Stimulated activated naive CD8-positive, alpha-beta T cell treated with anti-CD3 and anti-CD28 coated beads, Interleukin-15, amount 100 ng/mL, for 72 hours (primary cell): ENCODE measurements at regions not wholly inside any gene's neighbourhood (a gene's known extent, or its start where the extent isn't known, plus 50 kb on each side); places are given as distances from the start of the nearest gene placed in this dataset.
"Not testable (repeated sequence)": the region's sequence is repeated elsewhere in the genome, so short reads cannot be mapped to it uniquely, and the experiment has no call there.

ENCODE experiments used
- ATAC-seq: fragments of 150-1000 bp; cut with Tn5 transposase; 2 replicates; pipeline ENCODE4 v1.10.0; 2021; ENCODE audit warnings: mild to moderate bottlenecking, moderate library complexity
- DNase-seq, 2 donors: peaks; one replicate each; pipeline ENCODE4 v3.0.0; 2021 to 2022
- H3K27ac Mint-ChIP-seq, 2 donors: one replicate each; pipeline ENCODE4 v1.8.0; 2022; ENCODE audit warnings: mild to moderate bottlenecking in 2 of 2, mixed read lengths in 2 of 2, moderate library complexity in 2 of 2
- H3K27me3 Mint-ChIP-seq: one replicate; pipeline ENCODE4 v1.8.0; 2022; ENCODE audit warnings: mixed read lengths
- H3K4me1 Mint-ChIP-seq: one replicate; pipeline ENCODE4 v1.8.0; 2022; ENCODE audit warnings: mild to moderate bottlenecking, mixed read lengths
- H3K4me3 Mint-ChIP-seq, 2 donors: one replicate each; pipeline ENCODE4 v1.8.0; 2022; ENCODE audit warnings: mild to moderate bottlenecking in 2 of 2, mixed read lengths in 2 of 2, moderate library complexity in 1 of 2
- H3K9me3 Mint-ChIP-seq, 2 donors: one replicate each; pipeline ENCODE4 v1.8.0; 2022; ENCODE audit warnings: mixed read lengths in 2 of 2

DNA sequence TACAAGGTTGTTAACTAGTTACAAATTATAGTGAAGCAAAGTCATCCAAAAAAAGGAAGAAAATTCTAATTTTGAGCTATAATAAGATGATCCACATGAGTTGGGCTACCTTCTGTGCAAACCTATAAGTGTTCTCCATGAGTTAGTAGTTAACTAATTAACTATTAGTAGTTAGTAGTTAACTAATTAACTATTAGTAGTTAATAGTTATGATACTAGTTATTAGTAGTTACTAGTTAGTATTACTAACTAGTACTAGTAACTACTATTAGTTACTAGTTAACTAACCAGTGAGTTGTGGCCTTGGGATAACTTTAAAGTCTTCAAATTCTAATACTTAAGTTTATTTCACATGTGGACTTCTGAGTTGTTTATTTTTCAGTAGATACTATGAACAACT lies 453.4 kb upstream of the GRM3 start:
- Mint-ChIP-seq H3K9me3 (peaks cover 0 to 3% of the 10 kb centered on the region in 2 donors), H3K27me3 (no peaks in the 10 kb centered on the region), H3K27ac (no peak overlapping the region), H3K4me3 (no peak overlapping the region), H3K4me1 (no peaks in the 10 kb centered on the region)
- DNase-seq (no peak), ATAC-seq (no peak)

- no peak for ATAC-seq
- no peak overlapping the region for H3K4me3 Mint-ChIP-seq
- H3K27ac Mint-ChIP-seq = no peak overlapping the region
- no peaks in the 10 kb centered on the region for H3K27me3 Mint-ChIP-seq
- no peak for DNase-seq
- peaks cover 0 to 6% of the 10 kb centered on the region in 2 donors for H3K9me3 Mint-ChIP-seq
- no peaks in the 10 kb centered on the region for H3K4me1 Mint-ChIP-seq
These were observed 462.2 kb upstream of the GRM3 start for GRCh38 chr7:86181474-86181873.

DNA sequence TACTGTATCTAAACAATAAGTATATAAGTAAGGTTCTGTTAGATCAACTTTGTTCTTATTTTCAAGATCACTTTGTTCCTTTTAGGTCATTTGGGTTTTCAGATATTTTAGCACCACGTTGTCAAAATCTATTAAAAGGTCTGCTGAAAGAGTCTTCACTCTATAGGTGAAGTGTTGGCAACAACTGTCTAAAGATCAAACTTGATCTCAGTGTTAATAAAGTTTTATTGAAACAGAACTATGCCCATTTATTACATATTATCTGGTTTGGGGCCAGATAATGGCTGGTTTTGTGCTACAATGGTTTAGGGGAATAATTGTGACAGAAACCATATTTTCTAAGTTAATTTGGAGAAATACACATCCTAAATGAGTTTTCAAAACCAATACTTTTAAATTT lies 478.9 kb upstream of the GRM3 start:
- no peaks in the 10 kb centered on the region for H3K4me1 Mint-ChIP-seq
- H3K9me3 Mint-ChIP-seq = peaks cover 14 to 25% of the 10 kb centered on the region in 2 donors
- no peak overlapping the region for H3K27ac Mint-ChIP-seq
- H3K27me3 Mint-ChIP-seq = no peaks in the 10 kb centered on the region
- H3K4me3 Mint-ChIP-seq = no peak overlapping the region
- no peak for DNase-seq
- ATAC-seq = no peak

DNA sequence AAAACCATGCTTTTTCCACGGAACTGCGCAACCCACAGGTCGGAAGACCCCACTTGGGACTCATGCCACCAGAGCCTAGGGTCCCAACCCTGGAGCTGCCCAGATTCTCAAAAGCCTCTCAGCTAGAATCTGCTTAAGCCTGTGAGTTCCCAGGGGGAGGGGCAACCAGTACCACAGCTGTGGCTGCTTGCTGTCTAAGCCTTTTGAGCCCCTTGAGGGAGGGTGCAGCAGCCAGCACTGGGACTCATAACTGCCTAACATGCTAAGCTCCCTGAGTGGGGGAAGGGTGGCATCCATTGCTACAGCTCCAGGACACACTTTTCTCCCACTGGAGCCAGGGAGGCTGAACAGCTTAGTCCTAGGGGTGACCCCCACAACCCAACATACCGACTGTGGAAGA lies 485.6 kb upstream of the GRM3 start:
- Mint-ChIP-seq H3K9me3 (peaks cover 17 to 32% of the 10 kb centered on the region in 2 donors), H3K4me3 (no peak overlapping the region)

GRCh38 chr7:86155623-86156022 lies 488.1 kb upstream of the GRM3 start:
- Mint-ChIP-seq H3K4me1 (no peaks in the 10 kb centered on the region), H3K27me3 (no peaks in the 10 kb centered on the region), H3K4me3 (no peak overlapping the region), H3K27ac (no peak overlapping the region), H3K9me3 (peaks cover 18 to 27% of the 10 kb centered on the region in 2 donors)
- no peak for DNase-seq
- no peak for ATAC-seq

More for the DNA sequence above, 485.6 kb upstream of the GRM3 start:
- DNase-seq (no peak), ATAC-seq (no peak)
- no peaks in the 10 kb centered on the region for H3K4me1 Mint-ChIP-seq
- no peak overlapping the region for H3K27ac Mint-ChIP-seq
- no peaks in the 10 kb centered on the region for H3K27me3 Mint-ChIP-seq

GRCh38 chr7:86152926-86153325 lies 490.8 kb upstream of the GRM3 start:
- Mint-ChIP-seq H3K9me3 (peaks cover 7 to 17% of the 10 kb centered on the region in 2 donors), H3K4me3 (no peak overlapping the region), H3K4me1 (no peaks in the 10 kb centered on the region), H3K27me3 (no peaks in the 10 kb centered on the region), H3K27ac (no peak overlapping the region)
- ATAC-seq (no peak), DNase-seq (no peak)

DNA sequence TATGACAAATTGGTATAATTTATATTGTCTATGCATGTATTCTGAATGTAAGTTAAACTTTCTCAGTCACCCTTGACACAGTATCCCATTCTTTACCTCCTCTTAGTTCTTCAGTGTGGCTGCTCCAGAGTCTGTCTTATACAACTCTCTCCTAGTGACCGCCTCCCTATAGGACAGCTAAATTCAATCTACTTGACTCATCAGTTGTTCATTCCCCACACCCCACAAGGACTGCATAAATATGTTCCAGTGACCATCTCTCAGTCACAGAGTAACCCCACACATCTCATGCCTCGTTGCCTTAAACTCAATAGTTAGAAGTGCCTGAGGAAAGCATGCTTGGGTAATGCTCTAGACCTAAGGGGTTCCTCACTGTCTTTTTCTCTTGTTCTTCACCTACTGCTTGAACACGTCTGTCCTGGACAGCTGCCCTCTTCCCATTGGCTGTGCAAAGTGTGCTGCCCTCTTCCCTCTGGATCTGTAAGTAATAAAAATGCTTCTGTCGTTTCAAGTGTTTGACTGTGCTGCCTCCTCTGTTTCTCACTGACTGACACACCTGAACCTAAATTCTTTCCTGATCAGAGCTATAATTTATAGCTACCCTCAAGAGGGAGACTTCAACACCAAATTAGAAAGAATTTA lies 494.6 kb upstream of the GRM3 start:
- no peak overlapping the region for H3K27ac Mint-ChIP-seq
- H3K4me3 Mint-ChIP-seq = no peak overlapping the region
- H3K9me3 Mint-ChIP-seq = peaks cover 20 to 32% of the 10 kb centered on the region in 2 donors
- no peaks in the 10 kb centered on the region for H3K27me3 Mint-ChIP-seq
- H3K4me1 Mint-ChIP-seq = no peaks in the 10 kb centered on the region
- ATAC-seq (no peak), DNase-seq (no peak)

DNA sequence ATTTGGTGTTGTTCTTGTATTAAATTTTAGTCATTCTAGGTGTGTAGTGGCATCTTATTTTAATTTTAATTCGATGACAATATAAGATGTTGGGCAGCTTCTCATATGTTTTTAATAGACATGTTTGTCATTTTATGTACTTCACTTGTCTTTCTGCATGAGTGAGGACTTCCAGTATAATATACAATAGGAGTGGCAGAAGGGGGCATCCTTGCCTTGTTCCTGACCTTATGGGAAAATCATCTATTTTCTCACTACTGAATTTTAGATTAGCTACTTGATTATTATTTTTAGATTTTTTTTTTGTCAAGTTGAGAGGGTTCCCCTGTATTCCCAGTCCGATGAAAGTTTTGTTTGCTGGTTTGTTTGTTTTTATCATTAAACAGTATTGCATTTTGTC lies 495.2 kb upstream of the GRM3 start:
- Mint-ChIP-seq H3K27ac (no peak overlapping the region), H3K4me1 (no peaks in the 10 kb centered on the region), H3K27me3 (no peaks in the 10 kb centered on the region), H3K9me3 (peaks cover 20 to 32% of the 10 kb centered on the region in 2 donors), H3K4me3 (no peak overlapping the region)
- no peak for ATAC-seq
- no peak for DNase-seq

- no peak for ATAC-seq
- Mint-ChIP-seq H3K4me3 (no peak overlapping the region), H3K4me1 (no peaks in the 10 kb centered on the region), H3K9me3 (peaks cover 4 to 6% of the 10 kb centered on the region in 2 donors), H3K27ac (no peak overlapping the region), H3K27me3 (no peaks in the 10 kb centered on the region)
- no peak for DNase-seq
These were observed 506.4 kb upstream of the GRM3 start for GRCh38 chr7:86137343-86137742.

DNA sequence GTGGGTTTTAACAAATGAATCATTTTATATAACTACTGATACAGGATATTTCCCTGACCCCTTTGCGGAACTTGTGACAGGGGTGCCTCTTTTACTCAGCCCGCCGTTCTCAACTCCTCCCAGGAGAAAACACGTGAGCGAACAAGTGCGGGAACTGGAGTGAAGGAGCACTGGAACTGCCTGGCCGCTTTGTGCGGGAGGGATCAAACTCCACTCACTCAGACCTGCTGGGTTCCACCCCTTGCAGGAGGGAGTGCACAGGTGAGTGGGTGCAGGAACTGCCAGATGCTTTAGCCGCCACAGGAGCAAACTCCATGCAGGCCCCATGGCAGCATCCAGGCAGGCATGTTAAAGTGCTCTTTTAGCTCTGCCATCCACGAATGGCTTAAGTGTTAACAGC lies 513.4 kb upstream of the GRM3 start:
- H3K4me1 Mint-ChIP-seq = no peaks in the 10 kb centered on the region

GRCh38 chr7:86123476-86123875 lies 520.2 kb upstream of the GRM3 start:
- no peak overlapping the region for H3K4me3 Mint-ChIP-seq
- DNase-seq (no peak), ATAC-seq (no peak)
- H3K4me1 Mint-ChIP-seq = no peaks in the 10 kb centered on the region
- no peaks in the 10 kb centered on the region for H3K27me3 Mint-ChIP-seq
- H3K27ac Mint-ChIP-seq = no peak overlapping the region
- no peaks in the 10 kb centered on the region for H3K9me3 Mint-ChIP-seq

More for the DNA sequence above, 513.4 kb upstream of the GRM3 start:
- DNase-seq (no peak), ATAC-seq (no peak)
- Mint-ChIP-seq H3K27ac (no peak overlapping the region), H3K4me3 (no peak overlapping the region), H3K27me3 (no peaks in the 10 kb centered on the region), H3K9me3 (peaks cover 0 to 6% of the 10 kb centered on the region in 2 donors)

DNA sequence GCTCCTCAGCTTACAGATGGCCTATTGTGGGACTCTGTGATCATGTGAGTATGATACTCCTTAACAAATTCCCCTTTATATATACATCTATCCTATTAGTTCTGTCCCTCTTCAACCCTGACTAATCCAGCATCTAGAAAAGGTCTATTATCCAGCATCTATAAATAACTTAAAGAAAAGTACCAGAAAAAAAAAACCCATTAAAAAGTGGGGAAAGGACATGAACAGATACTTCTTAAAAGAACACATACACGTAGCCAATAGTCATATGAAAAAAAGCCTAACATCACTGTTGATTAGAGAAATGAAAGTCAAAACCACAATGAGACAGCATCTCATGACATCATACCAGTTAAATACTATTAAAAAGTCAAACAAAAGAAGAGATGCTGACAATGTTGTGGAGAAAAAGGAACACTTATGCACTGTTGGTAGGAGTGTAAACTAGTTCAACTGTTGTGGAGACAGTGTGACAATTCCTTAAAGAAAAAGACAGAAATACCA lies 549.5 kb upstream of the GRM3 start:
- no peak for ATAC-seq
- no peaks in the 10 kb centered on the region for H3K4me1 Mint-ChIP-seq
- H3K27ac Mint-ChIP-seq = no peak overlapping the region
- no peak overlapping the region for H3K4me3 Mint-ChIP-seq
- no peaks in the 10 kb centered on the region for H3K27me3 Mint-ChIP-seq
- DNase-seq = no peak
- peaks cover 4 to 10% of the 10 kb centered on the region in 2 donors for H3K9me3 Mint-ChIP-seq

DNA sequence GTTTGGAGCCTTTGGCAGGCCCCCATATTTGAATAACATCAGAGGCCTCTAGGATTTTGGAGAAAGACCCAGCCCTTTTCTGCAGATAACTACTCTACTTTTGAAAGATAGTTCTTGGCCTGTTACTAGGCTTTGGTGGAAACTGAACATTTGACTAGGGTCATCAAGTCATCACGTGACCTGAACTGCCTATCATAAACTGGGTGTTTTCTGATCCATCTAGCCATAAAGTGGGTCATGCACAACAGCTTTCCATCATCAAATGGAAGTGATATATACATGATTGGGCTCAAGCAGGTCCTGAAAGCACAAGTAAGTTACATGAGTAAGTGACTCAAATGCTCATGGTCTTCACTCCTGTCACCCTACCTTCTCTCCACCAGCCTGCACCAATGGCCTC lies 552.3 kb upstream of the GRM3 start:
- Mint-ChIP-seq H3K4me1 (no peaks in the 10 kb centered on the region), H3K27me3 (no peaks in the 10 kb centered on the region), H3K4me3 (no peak overlapping the region), H3K27ac (no peak overlapping the region), H3K9me3 (peaks cover 4 to 16% of the 10 kb centered on the region in 2 donors)
- DNase-seq (no peak), ATAC-seq (no peak)

DNA sequence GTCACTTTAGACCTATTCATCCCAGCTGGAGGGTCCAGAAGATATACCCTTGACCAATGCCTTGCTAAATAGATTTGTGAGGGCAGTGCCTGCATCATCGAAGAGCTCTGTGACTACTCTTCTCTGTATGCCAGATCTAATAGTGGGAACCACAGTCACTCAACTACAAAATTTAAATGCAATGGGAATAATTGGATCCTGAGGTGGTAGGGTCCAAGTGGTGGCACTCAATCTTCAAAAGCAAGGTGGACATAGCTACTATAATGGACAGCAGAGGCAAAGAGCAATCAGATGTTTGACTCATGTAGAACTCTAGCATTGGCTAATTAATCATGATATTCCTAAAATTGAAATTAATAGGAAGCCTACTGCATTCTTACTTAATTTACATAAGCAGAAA lies 554.3 kb upstream of the GRM3 start:
- no peak for DNase-seq
- Mint-ChIP-seq H3K4me1 (no peaks in the 10 kb centered on the region), H3K27ac (no peak overlapping the region), H3K9me3 (peaks cover 4 to 16% of the 10 kb centered on the region in 2 donors), H3K4me3 (no peak overlapping the region), H3K27me3 (no peaks in the 10 kb centered on the region)
- ATAC-seq = no peak

DNA sequence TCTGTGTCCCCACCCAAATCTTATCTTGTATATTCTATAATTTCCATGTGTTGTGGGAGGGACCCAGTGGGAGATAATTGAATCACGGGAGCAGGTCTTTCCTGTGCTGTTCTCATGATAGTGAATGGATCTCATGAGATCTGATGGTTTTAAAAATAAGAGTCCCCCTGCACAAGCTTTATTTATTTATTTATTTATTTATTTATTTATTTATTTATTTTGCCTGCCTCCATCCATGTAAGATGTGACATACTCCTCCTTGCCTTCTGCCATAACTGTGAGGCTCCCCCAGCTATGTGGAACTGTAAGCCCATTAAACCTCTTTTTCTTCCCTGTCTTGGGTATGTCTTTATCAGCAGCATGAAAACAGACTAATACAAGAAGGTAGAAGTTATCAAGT lies 579.1 kb upstream of the GRM3 start:
- DNase-seq, H3K27me3 Mint-ChIP-seq, H3K4me3 Mint-ChIP-seq, ATAC-seq, H3K27ac Mint-ChIP-seq, H3K4me1 Mint-ChIP-seq: not testable (repeated sequence)
- H3K9me3 Mint-ChIP-seq = peaks cover 20 to 35% of the 10 kb centered on the region in 2 donors

DNA sequence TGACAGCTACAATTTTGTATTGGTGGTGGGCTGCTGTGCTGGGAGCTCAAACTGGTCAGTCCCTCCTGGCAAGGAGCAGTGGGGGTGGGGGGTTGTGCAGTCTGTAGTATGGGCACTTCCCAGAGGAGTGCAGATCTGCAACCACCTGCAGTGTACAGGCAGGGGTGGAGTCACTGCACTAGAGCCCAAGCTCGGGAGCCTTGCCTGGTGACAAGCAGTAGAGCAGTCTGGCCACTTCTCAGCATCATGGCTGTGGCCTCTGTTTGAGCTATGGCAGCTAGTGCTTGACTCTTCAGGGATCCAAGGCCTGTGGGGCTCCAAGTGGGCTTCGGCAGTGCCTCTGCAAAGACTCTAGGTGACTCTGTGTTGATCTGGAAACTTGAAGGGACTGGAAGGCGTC lies 585.1 kb upstream of the GRM3 start:
- Mint-ChIP-seq H3K4me1 (no peaks in the 10 kb centered on the region), H3K27me3 (no peaks in the 10 kb centered on the region), H3K9me3 (peaks cover 34 to 54% of the 10 kb centered on the region in 2 donors), H3K4me3 (no peak overlapping the region), H3K27ac (no peak overlapping the region)
- DNase-seq = no peak
- ATAC-seq = no peak

- Mint-ChIP-seq H3K27me3 (no peaks in the 10 kb centered on the region), H3K4me1 (no peaks in the 10 kb centered on the region), H3K4me3 (no peak overlapping the region), H3K27ac (no peak overlapping the region), H3K9me3 (peaks cover 6 to 7% of the 10 kb centered on the region in 2 donors)
- ATAC-seq (no peak), DNase-seq (no peak)
These were observed 592.8 kb upstream of the GRM3 start for GRCh38 chr7:86050918-86051317.
